Suppressor macrophage treated with lipopolysaccharide for 1 hour (primary cell): ENCODE measurements at regions not wholly inside any gene's neighbourhood (a gene's known extent, or its start where the extent isn't known, plus 50 kb on each side); places are given as distances from the start of the nearest gene placed in this dataset.
A peak's percentile ranks its signal among the peaks of the same experiment; 100 is the strongest.

Source experiments
- DNase-seq, 3 donors: peaks; one replicate each; pipeline ENCODE4 v3.0.0-alpha.2; 2020 to 2022

DNA sequence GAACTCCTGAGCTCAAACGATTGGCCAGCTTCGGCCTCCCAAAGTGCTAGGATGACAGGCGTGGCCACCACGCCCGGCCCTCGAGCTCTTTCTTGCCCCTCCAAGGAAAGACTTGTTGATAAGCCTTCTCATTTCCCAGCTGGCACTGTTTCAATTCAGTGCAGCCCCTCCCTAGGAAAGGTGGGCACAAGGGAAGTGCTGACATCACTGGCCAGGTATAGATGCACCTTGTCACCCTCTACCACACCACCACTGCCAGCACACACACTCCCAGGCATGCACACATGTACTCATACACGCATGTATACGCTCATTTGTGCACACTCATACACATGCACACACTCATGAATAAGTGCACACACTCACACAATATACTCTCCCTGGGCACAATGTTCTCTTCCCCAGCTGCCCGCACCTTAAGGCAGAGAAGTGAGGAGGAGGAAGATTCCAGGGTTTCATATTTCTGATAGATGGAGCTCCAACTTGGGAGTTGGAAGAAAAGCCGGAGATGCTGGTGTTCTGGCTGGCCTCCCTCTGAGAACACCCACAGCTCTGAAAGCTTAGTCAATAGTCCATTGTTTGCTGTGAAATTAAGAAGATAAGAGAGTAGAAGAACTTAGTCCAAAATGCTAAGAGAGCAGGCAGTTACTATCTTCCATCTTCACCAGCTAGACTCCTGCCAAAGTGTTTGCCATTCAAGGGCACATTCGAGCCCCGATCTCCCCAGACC is 196.7 kb downstream of the FOXO1 start:
- DNase-seq = no peak

DNA sequence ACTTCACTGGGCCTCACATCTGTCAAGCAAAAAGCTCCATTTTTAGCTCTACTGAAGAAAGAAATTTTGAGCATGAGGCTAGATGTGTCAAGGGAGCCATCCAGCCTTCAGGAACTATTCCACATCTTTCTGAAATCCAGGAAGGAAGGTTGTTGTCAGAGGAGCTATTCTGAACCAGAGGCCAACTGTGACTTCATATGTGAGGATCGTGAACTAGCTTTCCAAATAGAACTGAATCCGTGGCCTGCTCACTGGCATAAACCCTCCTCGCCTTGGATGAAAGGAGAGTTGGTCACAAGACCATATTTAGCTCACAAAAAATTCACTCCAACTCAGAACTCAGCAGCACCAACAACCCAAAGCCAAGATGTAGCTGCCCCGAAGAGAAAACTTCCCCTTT is 195.8 kb downstream of the FOXO1 start:
- no peak for DNase-seq

GRCh38 chr13:40471076-40471475 is 195.4 kb downstream of the FOXO1 start:
- no peak for DNase-seq

DNA sequence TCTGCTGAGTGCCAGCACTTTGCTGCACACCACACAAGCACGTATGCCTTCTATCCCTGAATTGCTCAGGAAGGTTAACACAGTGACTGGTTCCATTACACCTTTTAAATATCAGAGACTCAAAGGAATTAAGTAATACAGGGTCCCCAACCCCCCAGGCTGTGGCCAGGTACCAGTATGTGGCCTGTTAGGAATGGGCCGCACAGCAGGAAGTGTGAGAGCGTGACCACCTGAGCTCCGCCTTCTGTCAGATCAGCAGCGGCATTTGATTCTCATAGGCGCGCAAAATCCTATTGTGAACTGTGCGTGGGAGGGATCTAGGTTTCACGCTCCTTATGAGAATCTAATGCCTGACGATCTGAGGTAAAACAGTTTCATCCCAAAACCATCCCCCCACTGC is 194.5 kb downstream of the FOXO1 start:
- DNase-seq = no peak

GRCh38 chr13:40472427-40473220 is 193.8 kb downstream of the FOXO1 start:
- DNase-seq = no peak

- DNase-seq = no peak
Observed at GRCh38 chr13:40475617-40476016, 190.8 kb downstream of the FOXO1 start.

DNA sequence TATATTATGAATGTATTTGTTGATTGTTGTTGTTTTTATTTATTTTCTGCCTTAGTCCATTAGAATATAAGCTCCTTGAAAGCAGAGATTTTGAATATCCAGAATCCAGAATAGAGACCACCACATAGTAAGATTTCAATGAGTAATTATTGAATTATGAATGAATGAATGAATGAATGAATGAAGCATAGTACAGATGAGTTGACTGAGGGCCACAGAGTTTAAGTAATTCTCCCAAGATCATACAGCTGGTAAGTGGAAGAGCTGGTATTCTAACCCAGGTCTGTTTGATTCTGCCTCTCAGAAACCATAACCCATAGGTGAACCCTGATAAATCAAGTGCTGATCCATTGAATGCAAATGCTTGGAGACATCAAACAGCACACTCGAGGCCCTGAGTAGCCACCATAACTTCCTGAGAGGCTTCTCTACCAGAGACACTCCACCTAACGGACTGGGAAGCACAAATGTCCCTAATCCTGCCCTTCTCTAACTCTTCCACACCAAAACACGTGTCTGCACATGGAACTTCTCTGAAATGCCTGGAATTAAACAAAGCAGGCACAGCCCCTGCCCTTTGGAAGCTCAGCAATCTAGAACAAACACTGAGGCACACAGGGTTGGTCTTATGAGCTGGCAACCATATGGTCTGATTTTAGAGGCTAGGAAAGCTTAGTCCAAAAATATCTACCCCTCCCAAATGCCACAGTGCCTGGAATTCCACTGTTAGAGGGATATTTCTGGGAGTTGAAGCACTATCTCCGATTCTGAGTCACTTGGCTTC is 190.1 kb downstream of the FOXO1 start:
- DNase-seq = no peak

GRCh38 chr13:40477623-40478608 is 188.5 kb downstream of the FOXO1 start:
- DNase-seq = peak; percentile 50 to 73 (median 70)

- no peak for DNase-seq
Observed at GRCh38 chr13:40478775-40479174, 187.7 kb downstream of the FOXO1 start.

GRCh38 chr13:40479196-40479845 is 187.1 kb downstream of the FOXO1 start:
- no peak for DNase-seq

DNA sequence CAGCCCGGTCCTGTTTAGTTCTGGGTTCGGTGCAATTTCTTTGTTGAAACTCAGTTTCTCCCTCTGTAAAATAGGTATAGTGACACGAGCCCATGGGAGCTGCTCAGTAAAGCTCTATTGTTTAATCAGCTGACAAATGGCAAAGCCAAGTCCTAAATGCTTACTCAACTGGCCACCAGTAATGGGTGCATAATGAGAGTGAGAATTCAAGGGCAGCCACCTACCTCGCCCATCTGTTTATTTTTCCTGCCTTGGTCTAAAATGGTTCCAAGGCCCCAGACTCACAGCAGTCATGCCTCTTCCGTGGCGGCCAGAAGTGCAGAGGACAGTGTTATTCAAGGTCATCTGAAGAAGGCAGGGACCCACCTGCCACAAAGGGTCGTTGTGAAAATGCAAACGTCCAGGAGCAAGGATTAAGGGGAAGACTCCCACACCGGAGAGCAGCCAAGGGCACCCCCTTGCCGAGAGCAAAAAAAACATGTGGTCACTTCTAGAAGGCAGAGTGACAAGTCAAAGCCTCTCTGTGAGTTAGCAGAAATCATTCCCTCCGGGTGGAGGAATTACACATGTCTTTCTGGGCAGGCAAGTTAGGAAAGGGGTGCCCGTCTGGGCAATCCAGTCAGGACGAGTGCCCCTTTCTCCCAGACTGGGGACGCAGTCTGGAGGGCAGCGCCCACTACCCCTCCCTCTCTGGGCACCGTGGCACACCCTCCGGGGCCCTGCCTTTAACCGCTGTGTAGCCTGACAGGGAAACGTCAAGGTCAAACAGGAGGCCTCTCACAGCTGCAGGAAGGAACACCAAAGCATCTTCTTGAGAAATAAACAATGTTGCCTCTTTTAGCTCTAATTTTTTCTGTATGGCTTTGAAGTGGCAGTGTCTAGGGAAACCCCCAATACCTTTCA is 186.2 kb downstream of the FOXO1 start:
- no peak for DNase-seq

DNA sequence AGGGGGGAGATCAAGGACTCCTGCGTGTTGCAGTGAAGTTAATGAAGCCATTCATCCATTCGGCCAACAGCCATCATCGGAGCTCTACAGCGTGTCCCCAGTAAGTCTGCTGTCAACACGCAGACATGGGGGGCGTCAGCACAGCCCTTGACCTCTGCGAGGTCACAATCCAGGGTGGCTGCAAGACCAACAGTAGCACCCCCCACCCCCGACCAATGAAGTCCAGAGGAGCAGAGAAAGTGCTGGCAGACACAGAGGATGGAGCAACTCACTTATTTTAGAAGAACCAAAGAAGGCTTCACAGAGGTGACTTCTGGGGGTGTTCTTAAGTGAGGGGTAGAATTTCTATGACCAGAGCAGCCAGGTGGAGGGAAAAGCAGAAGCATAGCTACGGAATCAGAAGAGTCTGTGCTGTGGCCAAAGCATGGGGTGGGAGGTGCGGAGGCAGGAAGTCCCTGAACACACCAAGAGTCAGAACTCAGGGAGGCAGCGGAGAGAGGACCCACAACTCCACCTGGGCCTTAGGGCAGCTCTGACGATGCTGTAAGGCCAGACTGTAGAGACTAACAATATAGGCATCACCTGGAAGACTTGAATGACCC is 185.4 kb downstream of the FOXO1 start:
- no peak for DNase-seq

- no peak for DNase-seq
Observed at GRCh38 chr13:40483601-40484000, 182.8 kb downstream of the FOXO1 start.

DNA sequence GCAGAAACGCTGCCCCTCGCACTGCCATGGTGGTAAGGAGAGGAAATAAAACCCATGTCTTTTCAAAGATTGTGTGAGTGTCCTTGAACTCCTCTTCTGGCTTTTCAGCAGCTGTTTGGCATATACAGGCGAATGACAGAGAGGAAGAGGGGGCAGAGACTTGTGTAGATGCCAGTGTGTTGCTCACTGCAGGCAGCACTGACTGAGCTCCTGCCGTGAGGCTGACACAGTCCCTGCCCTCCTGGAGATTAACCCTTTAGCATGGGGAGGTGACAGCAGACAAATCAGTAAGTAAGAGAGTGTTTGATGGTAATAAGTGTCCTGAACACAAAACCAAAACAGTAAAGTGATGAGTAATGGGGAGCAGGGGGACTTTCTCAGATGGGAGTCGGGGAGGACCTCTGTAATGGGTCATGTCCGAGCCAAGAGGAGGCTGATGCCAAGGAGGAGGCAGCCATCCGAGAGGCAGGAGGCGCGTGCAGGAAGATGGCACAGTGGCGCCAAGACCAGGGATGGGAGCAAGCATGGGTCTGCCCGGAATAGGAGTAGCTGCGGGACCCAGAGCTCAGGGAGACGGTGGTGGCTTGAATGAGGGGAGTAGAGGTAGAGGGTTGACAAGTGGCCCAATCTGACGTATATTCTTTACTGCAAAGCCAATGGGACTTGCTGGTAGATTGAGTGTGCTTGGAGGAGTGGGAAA is 182.2 kb downstream of the FOXO1 start:
- DNase-seq = no peak

DNA sequence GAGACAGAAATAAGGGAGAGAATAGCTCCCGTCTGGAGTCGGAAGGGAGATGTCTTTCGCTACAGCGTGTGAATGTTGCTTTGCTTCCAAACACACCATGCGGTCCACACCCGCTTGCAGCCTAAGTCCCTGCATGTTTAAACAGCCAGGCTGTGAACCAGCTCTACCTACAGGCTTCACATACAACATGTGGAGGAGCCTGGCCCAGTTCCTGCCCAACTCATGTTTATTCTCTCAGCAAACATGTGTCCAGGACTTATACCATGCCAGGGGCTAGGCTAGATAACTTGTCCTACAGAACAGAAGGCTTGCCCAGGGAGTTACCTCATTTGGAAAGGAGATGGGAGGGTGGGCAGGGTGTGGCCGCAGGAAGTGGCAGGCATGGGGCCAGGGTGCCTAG is 181.5 kb downstream of the FOXO1 start:
- DNase-seq = no peak

DNA sequence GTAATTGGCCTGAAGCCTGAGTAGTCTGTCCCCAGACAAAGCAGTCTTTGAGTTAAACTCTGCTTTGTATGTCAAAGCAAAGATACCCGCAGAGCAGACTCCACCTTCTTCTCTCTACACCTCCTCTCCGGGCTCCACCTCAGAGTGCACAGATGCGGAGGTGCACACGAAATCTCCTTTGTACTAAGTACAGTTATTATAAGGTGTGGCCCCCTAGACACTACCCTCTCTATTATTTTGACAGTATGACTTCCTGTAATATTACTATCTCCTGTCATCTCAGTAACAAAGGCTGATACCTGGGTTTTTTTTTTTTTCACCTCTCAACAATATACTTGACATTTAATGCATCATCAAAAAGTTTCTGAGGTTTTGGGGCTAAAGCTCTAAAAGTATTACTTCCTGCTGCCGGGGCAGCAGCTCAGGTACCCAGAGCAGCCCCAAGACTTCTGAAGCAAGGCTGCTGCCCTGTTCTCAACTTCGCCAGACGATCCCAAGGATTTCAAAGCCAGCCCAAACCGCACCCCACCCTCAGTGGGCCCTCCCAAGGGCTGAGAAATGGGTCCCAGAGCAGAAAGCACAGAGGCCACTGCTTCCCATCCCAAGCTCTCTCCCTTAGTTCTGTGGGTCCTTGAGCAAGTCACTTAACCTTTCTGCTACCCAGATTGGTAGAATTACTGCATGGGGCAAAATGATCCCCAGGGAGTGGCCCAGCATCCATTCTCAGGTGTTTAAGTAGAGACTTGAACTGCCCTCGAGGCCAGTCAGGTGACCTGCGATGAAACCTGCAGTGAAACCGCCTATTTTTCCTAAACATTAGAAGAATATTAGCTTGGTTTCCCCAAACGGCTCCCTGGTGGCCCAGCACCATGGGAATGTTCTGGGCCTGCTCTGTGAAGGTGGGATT is 180.6 kb downstream of the FOXO1 start:
- no peak for DNase-seq

GRCh38 chr13:40486518-40487163 is 179.8 kb downstream of the FOXO1 start:
- DNase-seq = no peak

GRCh38 chr13:40488869-40489391 is 177.5 kb downstream of the FOXO1 start:
- no peak for DNase-seq
